ENCODE measurements at regions not wholly inside any gene's neighbourhood (a gene's known extent, or its start where the extent isn't known, plus 50 kb on each side); places are given as distances from the start of the nearest gene placed in this dataset.

DNA sequence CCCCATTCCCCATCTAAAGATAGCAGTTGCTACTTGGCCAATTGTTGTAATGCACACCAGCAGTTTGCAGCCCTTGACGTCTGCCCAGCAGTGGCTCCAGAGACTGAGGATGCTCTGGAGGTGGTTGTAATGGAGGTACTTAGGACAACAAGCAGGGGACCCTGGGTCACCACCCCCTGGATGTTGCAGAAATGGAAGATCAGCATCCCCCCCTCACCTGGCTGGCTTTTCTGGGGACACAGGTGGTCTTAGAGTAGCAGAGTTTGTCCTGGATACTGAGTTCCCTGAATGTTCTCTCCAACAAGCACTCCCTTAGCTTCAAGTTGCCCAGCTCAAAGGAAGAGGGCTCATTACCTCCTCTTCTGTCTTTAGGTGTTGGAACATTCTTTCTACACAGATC, 250.5 kb downstream of the AACS start:
- DNase-seq (no peak), ATAC-seq (no peak)
- Histone ChIP-seq H3K4me3 (no peak overlapping the region), H3K9me3 (no peaks in the 10 kb centered on the region), H3K27ac (no peak overlapping the region), H3K36me3 (no peaks in the 10 kb centered on the region), H3K4me1 (no peaks in the 10 kb centered on the region), H3K27me3 (no peaks in the 10 kb centered on the region)
- TF ChIP-seq, protein P1, sequence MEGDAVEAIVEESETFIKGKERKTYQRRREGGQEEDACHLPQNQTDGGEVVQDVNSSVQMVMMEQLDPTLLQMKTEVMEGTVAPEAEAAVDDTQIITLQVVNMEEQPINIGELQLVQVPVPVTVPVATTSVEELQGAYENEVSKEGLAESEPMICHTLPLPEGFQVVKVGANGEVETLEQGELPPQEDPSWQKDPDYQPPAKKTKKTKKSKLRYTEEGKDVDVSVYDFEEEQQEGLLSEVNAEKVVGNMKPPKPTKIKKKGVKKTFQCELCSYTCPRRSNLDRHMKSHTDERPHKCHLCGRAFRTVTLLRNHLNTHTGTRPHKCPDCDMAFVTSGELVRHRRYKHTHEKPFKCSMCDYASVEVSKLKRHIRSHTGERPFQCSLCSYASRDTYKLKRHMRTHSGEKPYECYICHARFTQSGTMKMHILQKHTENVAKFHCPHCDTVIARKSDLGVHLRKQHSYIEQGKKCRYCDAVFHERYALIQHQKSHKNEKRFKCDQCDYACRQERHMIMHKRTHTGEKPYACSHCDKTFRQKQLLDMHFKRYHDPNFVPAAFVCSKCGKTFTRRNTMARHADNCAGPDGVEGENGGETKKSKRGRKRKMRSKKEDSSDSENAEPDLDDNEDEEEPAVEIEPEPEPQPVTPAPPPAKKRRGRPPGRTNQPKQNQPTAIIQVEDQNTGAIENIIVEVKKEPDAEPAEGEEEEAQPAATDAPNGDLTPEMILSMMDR (IDR thresholded peaks at IDR 0.05 in 4 of 5, conservative IDR thresholded peaks at IDR 0.05 in 1 of 5) = no peak
- no peak for TF ChIP-seq POLR2A (IDR thresholded peaks at IDR 0.05)
- in situ Hi-C loops (cut with MboI; ENCODE audit: low sequenced_read_pairs in 4 of 4) (no loop called here), intact Hi-C loops (cut with DNase I; ENCODE audit: low total_unique reads) (no loop called here)

DNA sequence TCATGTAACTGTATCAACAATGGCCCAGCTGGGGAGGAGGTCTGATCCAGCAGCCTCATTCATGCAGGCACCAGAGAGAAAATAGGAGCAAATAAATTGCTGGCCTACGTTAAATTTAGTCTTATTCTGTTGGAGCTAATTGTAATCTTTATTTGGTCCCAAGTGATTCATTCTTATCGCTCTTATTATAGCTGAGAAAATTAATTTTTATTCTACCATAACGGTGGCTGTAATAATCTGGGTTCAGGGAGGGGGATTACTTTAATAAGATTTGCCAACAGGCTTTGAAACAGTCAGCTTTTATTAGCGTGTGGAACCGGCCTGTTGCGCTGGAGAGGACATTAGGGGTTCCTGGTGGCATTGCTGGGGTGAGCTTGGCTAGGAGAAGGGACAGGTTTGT, 254.9 kb downstream of the AACS start:
- no peaks in the 10 kb centered on the region for H3K9me3 ChIP-seq
- H3K36me3 ChIP-seq = no peaks in the 10 kb centered on the region
- intact Hi-C loops (cut with DNase I; ENCODE audit: low total_unique reads) (no loop called here), in situ Hi-C loops (cut with MboI; ENCODE audit: low sequenced_read_pairs in 4 of 4) (no loop called here)
- ATAC-seq (no peak), DNase-seq (no peak)
- no peak overlapping the region for H3K27ac ChIP-seq
- H3K4me3 ChIP-seq = no peak overlapping the region
- H3K27me3 ChIP-seq = no peaks in the 10 kb centered on the region
- H3K4me1 ChIP-seq = no peaks in the 10 kb centered on the region
- TF ChIP-seq POLR2A (IDR thresholded peaks at IDR 0.05) = no peak
- TF ChIP-seq, protein P1 (IDR thresholded peaks at IDR 0.05 in 4 of 5, conservative IDR thresholded peaks at IDR 0.05 in 1 of 5) = no peak

DNA sequence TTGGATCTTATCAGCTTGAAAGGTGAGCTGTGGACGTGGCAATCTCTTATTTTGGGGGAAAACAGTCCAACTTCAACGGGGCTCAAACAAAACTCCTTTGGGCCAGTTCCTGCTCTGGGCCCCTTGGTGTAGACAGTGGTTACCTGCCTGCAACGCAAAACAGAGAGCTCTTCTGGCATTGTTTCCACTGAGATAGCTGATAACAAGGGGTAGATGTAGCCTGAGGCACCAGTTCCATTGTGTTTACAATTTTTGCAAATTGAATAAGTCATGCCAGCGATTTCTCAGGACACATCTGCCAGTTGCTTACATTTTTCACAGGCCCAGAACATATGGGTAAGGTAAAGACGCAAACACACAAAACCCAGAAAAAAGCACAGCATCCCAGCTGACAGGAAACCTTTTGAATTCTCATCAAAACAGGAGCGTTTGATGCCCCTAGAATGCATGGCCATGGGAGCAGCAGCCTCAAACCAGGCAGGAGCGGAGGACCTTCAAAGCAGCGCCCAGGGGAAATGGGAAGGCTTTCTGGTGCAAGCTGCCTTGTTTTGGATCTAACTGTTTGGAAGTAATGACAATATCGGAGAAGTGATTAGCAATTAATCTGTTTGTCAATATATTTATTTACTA, 259.7 kb downstream of the AACS start:
- intact Hi-C loops (cut with DNase I; ENCODE audit: low total_unique reads) (no loop called here), in situ Hi-C loops (cut with MboI; ENCODE audit: low sequenced_read_pairs in 4 of 4) (no loop called here)
- Histone ChIP-seq H3K27ac (no peak overlapping the region), H3K4me3 (no peak overlapping the region), H3K9me3 (no peaks in the 10 kb centered on the region), H3K27me3 (peaks cover 0 to 10% (median 0%) of the 10 kb centered on the region in 3 donors), H3K36me3 (no peaks in the 10 kb centered on the region), H3K4me1 (no peaks in the 10 kb centered on the region)
- ATAC-seq = no peak
- no peak for DNase-seq
- TF ChIP-seq, protein P1 (IDR thresholded peaks at IDR 0.05 in 4 of 5, conservative IDR thresholded peaks at IDR 0.05 in 1 of 5) = no peak
- no peak for TF ChIP-seq POLR2A (IDR thresholded peaks at IDR 0.05)

DNA sequence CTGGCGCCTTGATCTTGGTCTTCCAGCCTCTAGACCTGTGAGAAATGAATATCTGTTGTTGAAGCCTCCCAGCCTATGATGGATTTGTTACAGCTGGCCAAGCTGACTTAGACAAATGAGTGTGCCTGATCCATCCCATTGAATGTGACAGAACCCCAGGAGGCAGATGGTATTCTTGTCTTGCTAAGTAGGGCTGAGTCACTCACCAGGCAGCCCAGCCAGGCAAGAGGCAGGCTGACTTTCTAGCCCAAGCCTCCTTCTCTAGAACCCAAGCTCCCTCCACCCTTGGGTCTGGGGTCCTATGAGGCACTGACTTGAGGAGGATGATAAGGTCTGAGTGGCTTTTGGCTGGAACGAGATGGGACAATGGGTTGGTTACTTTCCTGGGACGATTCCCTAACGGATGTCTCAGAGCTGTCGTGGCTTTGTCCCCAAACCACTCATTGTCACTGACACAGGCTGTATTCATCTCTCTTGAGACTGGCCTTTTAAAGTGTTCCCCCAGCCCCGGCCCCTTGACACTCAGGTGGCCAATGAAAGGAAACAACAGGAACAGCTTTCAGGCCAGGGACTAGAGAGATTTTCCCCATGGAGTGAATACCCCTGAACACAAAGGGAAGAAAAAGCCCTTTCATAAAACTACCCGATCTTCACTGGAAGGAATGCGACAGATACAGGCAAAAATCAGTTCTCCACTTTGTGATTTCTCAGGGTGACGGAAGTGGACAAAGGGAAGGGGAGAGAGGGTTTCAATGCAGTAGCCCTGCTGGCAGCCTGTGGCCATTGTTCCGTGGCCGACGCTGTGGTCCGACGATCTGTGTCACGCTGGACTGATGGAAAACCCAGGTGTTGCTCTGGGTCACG, 264.2 kb downstream of the AACS start:
- H3K27me3 ChIP-seq = peaks cover 0 to 13% (median 6%) of the 10 kb centered on the region in 3 donors
- TF ChIP-seq, protein P1 (IDR thresholded peaks at IDR 0.05 in 4 of 5, conservative IDR thresholded peaks at IDR 0.05 in 1 of 5) = no peak
- TF ChIP-seq POLR2A (IDR thresholded peaks at IDR 0.05) = no peak
- no peak overlapping the region for H3K27ac ChIP-seq
- H3K4me3 ChIP-seq = no peak overlapping the region
- intact Hi-C loops (cut with DNase I; ENCODE audit: low total_unique reads) (no loop called here), in situ Hi-C loops (cut with MboI; ENCODE audit: low sequenced_read_pairs in 4 of 4) (no loop called here)
- no peak for DNase-seq
- no peaks in the 10 kb centered on the region for H3K9me3 ChIP-seq
- H3K36me3 ChIP-seq = no peaks in the 10 kb centered on the region
- ATAC-seq = no peak
- peaks cover 0 to 8% of the 10 kb centered on the region in 2 donors for H3K4me1 ChIP-seq

Data from gastrocnemius medialis (tissue), 4 donors.